ENCODE measurements at regions not wholly inside any gene's neighbourhood (a gene's known extent, or its start where the extent isn't known, plus 50 kb on each side); places are given as distances from the start of the nearest gene placed in this dataset.

GRCh38 chr5:97471951-97472350 lies 288.9 kb upstream of the RIOK2 start:
- peaks cover 0 to 45% (median 4%) of the 10 kb centered on the region in 3 donors for H3K9me3 ChIP-seq (ENCODE audit: control extremely low read depth in 1 of 3, control insufficient read depth in 2 of 3, insufficient read depth in 1 of 3, low read length in 2 of 3)
- intact Hi-C loops (cut with micrococcal nuclease): no loop called here

GRCh38 chr5:97475847-97476246 lies 292.8 kb upstream of the RIOK2 start:
- H2AFZ ChIP-seq (ENCODE audit: insufficient read depth, low read depth, low read length, poor library complexity, severe bottlenecking): no peak overlapping the region
- H3K79me2 ChIP-seq (ENCODE audit: control insufficient read depth, insufficient read depth, low read length): no peaks in the 10 kb centered on the region
- no peak for DNase-seq
- H3K9ac ChIP-seq (ENCODE audit: low read length): no peak overlapping the region
- WGBS (ENCODE audit: insufficient coverage): no CpG with 5 or more reads among the region's 3 CpGs
- CTCF ChIA-PET: no interaction called here
- Mint-ChIP-seq H3K27me3 (peaks cover 7% of the 10 kb centered on the region), H3K27ac (no peak overlapping the region), H3K4me3 (no peak overlapping the region), H3K9me3 (ENCODE audit: insufficient read depth) (no peaks in the 10 kb centered on the region), H3K4me1 (no peaks in the 10 kb centered on the region)
- H3K27ac ChIP-seq (ENCODE audit: low read length in 2 of 2): no peak overlapping the region
- ATAC-seq (ENCODE audit: low read depth): no peak
- H3K9me3 ChIP-seq (ENCODE audit: control extremely low read depth in 1 of 3, control insufficient read depth in 2 of 3, insufficient read depth in 1 of 3, low read length in 2 of 3): peaks cover 0 to 14% (median 0%) of the 10 kb centered on the region in 3 donors
- no peak overlapping the region for H3K4me2 ChIP-seq (replicated peaks; ENCODE audit: low read depth, low read length, poor library complexity, severe bottlenecking)
- no peaks in the 10 kb centered on the region for H3K27me3 ChIP-seq (replicated peaks in 1 of 4; ENCODE audit: control extremely low read depth in 1 of 4, control insufficient read depth in 3 of 4, insufficient read depth in 4 of 4, low read length in 3 of 4)
- no peak for TF ChIP-seq EZH2 (IDR thresholded peaks at IDR 0.05; ENCODE audit: borderline replicate concordance, insufficient read depth, low read depth, low read length, poor library complexity, severe bottlenecking)
- no peak for TF ChIP-seq CTCF (IDR thresholded peaks at IDR 0.05)
- POLR2A ChIA-PET: no interaction called here
- intact Hi-C loops (cut with micrococcal nuclease): no loop called here
- H3K36me3 ChIP-seq (replicated peaks in 1 of 2; ENCODE audit: control extremely low read depth in 1 of 2, control insufficient read depth in 1 of 2, extremely low read depth in 1 of 2, insufficient read depth in 2 of 2, low read length in 1 of 2): no peaks in the 10 kb centered on the region
- H3K4me1 ChIP-seq (ENCODE audit: control insufficient read depth in 2 of 2, insufficient read depth in 2 of 2, low read length in 2 of 2): no peaks in the 10 kb centered on the region
- no peak overlapping the region for H3K4me3 ChIP-seq (ENCODE audit: control extremely low read depth in 1 of 5, extremely low read depth in 1 of 5, insufficient read depth in 1 of 5, low read depth in 2 of 5, low read length in 4 of 5)
- H4K20me1 ChIP-seq (ENCODE audit: control insufficient read depth, insufficient read depth, low read length, poor library complexity, severe bottlenecking): no peaks in the 10 kb centered on the region

More at GRCh38 chr5:97471951-97472350, 288.9 kb upstream of the RIOK2 start:
- no peak overlapping the region for H2AFZ ChIP-seq (ENCODE audit: insufficient read depth, low read depth, low read length, poor library complexity, severe bottlenecking)
- H3K4me2 ChIP-seq (replicated peaks; ENCODE audit: low read depth, low read length, poor library complexity, severe bottlenecking): no peak overlapping the region
- no peaks in the 10 kb centered on the region for H3K79me2 ChIP-seq (ENCODE audit: control insufficient read depth, insufficient read depth, low read length)
- no peak overlapping the region for H3K9ac ChIP-seq (ENCODE audit: low read length)
- no peak overlapping the region for H3K4me3 ChIP-seq (ENCODE audit: control extremely low read depth in 1 of 5, extremely low read depth in 1 of 5, insufficient read depth in 1 of 5, low read depth in 2 of 5, low read length in 4 of 5)
- Mint-ChIP-seq H3K9me3 (ENCODE audit: insufficient read depth) (no peaks in the 10 kb centered on the region), H3K4me1 (no peaks in the 10 kb centered on the region), H3K4me3 (no peak overlapping the region), H3K27me3 (no peaks in the 10 kb centered on the region), H3K27ac (no peak overlapping the region)
- CTCF ChIA-PET: no interaction called here
- no peaks in the 10 kb centered on the region for H3K36me3 ChIP-seq (replicated peaks in 1 of 2; ENCODE audit: control extremely low read depth in 1 of 2, control insufficient read depth in 1 of 2, extremely low read depth in 1 of 2, insufficient read depth in 2 of 2, low read length in 1 of 2)
- no peak overlapping the region for H3K27ac ChIP-seq (ENCODE audit: low read length in 2 of 2)
- POLR2A ChIA-PET: no interaction called here
- no peak for DNase-seq
- H3K27me3 ChIP-seq (replicated peaks in 1 of 4; ENCODE audit: control extremely low read depth in 1 of 4, control insufficient read depth in 3 of 4, insufficient read depth in 4 of 4, low read length in 3 of 4): no peaks in the 10 kb centered on the region
- WGBS (ENCODE audit: insufficient coverage): 93% methylated on average over 5 of the region's 10 CpGs
- H4K20me1 ChIP-seq (ENCODE audit: control insufficient read depth, insufficient read depth, low read length, poor library complexity, severe bottlenecking): no peaks in the 10 kb centered on the region
- ATAC-seq (ENCODE audit: low read depth): no peak
- H3K4me1 ChIP-seq (ENCODE audit: control insufficient read depth in 2 of 2, insufficient read depth in 2 of 2, low read length in 2 of 2): no peaks in the 10 kb centered on the region
- TF ChIP-seq CTCF (IDR thresholded peaks at IDR 0.05): no peak
- TF ChIP-seq EZH2 (IDR thresholded peaks at IDR 0.05; ENCODE audit: borderline replicate concordance, insufficient read depth, low read depth, low read length, poor library complexity, severe bottlenecking): no peak
